ENCODE measurements at regions not wholly inside any gene's neighbourhood (a gene's known extent, or its start where the extent isn't known, plus 50 kb on each side); places are given as distances from the start of the nearest gene placed in this dataset.

- Histone ChIP-seq H3K9me2 (ENCODE audit: insufficient read depth) (no peaks in the 10 kb centered on the region), H3K4me2 (no peak overlapping the region), H3K27ac (ENCODE audit: low read depth) (no peak overlapping the region), H3K36me3 (ENCODE audit: insufficient read depth) (no peaks in the 10 kb centered on the region), H4K20me1 (replicated peaks; ENCODE audit: insufficient read depth) (no peaks in the 10 kb centered on the region), H3K27me3 (ENCODE audit: insufficient read depth) (no peaks in the 10 kb centered on the region), H3K4me3 (no peak overlapping the region), H3F3A (replicated peaks; ENCODE audit: low read depth) (no peaks in the 10 kb centered on the region), H2AFZ (no peak overlapping the region), H3K79me2 (replicated peaks; ENCODE audit: insufficient read depth) (no peaks in the 10 kb centered on the region), H3K4me1 (ENCODE audit: insufficient read depth) (no peaks in the 10 kb centered on the region)
- DNase-seq (ENCODE audit: low spot score) (no peak), ATAC-seq (no peak)
- no peak overlapping the region for H3K27ac Mint-ChIP-seq
- no peak for TF ChIP-seq ZNF331 (CRISPR knock-in tag; IDR thresholded peaks at IDR 0.05; ENCODE audit: low read depth)
- no peak for TF ChIP-seq ETS1 (IDR thresholded peaks at IDR 0.05)
- TF ChIP-seq JUNB (IDR thresholded peaks at IDR 0.05; ENCODE audit: unreplicated experiment) = no peak
- TF ChIP-seq REST (IDR thresholded peaks at IDR 0.05; ENCODE audit: unreplicated experiment) = no peak
- no peak for TF ChIP-seq ZNF462 (CRISPR knock-in tag; IDR thresholded peaks at IDR 0.05)
- H3K9me3 Mint-ChIP-seq = no peaks in the 10 kb centered on the region
- no peaks in the 10 kb centered on the region for H3K4me1 Mint-ChIP-seq
- no peak overlapping the region for H3K4me3 Mint-ChIP-seq
- no peaks in the 10 kb centered on the region for H3K36me3 Mint-ChIP-seq (ENCODE audit: low read depth)
- H3K27me3 Mint-ChIP-seq (ENCODE audit: insufficient read depth, low read depth, poor library complexity) = peaks cover 2% of the 10 kb centered on the region
These were observed 332.1 kb downstream of the DIRAS2 start for GRCh38 chr9:90310521-90310876.

All from GM23338 (cell line).